Ascending aorta (tissue), 2 donors: ENCODE measurements at regions not wholly inside any gene's neighbourhood (a gene's known extent, or its start where the extent isn't known, plus 50 kb on each side); places are given as distances from the start of the nearest gene placed in this dataset.

Experiments
- DNase-seq, 2 donors: peaks; one replicate each; pipeline ENCODE4 v3.0.0-alpha.2; 2019; ENCODE audit warnings: low spot score in 2 of 2
- H3K27ac ChIP-seq, 2 donors: fragments of 200-600 bp; sonication (generic); one replicate each; pipeline ENCODE4 v1.5.1; 2016 to 2017; ENCODE audit warnings: mild to moderate bottlenecking in 1 of 2
- H3K27me3 ChIP-seq: fragments of 200-600 bp; sonication (generic); one replicate; pipeline ENCODE4 v1.5.1; 2017
- H3K36me3 ChIP-seq, 2 donors: fragments of 200-600 bp; sonication (generic); one replicate each; pipeline ENCODE4 v1.5.1; 2016
- H3K4me1 ChIP-seq, 2 donors: fragments of 200-600 bp; sonication (generic); one replicate each; pipeline ENCODE4 v1.5.1; 2016 to 2017; ENCODE audit warnings: mild to moderate bottlenecking in 1 of 2
- H3K4me3 ChIP-seq, 2 donors: fragments of 200-600 bp; sonication (generic); one replicate each; pipeline ENCODE4 v1.5.1; 2016 to 2017; ENCODE audit warnings: mild to moderate bottlenecking in 1 of 2
- H3K9me3 ChIP-seq, 2 donors: fragments of 200-600 bp; sonication (generic); one replicate each; pipeline ENCODE4 v1.5.1; 2016
- CTCF ChIP-seq, 3 experiments: fragments of 200-600 bp in 2 of 3; fragments of 450-650 bp in 1 of 3; sonication (generic) in 2 of 3; IDR thresholded peaks; one replicate each; pipeline ENCODE4 v1.5.1; 2016 to 2019; ENCODE audit warnings: antibody characterized with exemption in 3 of 3, mild to moderate bottlenecking in 1 of 3, moderate library complexity in 1 of 3
- intact Hi-C: fragments of 100-400 bp; cut with DNase I; formaldehyde crosslinking; loops from one replicate; pipeline ENCODE4 v1.15.1; 2023

- no peak for TF ChIP-seq CTCF (IDR thresholded peaks at IDR 0.05)
- Histone ChIP-seq H3K27ac (no peak overlapping the region), H3K27me3 (no peaks in the 10 kb centered on the region), H3K36me3 (no peaks in the 10 kb centered on the region), H3K4me1 (no peaks in the 10 kb centered on the region), H3K9me3 (no peaks in the 10 kb centered on the region), H3K4me3 (no peak overlapping the region)
- intact Hi-C loops = no loop called here
- DNase-seq = no peak
Measured at GRCh38 chr5:108556441-108557145, 174.7 kb upstream of the FBXL17 start.

- Histone ChIP-seq H3K36me3 (no peaks in the 10 kb centered on the region), H3K9me3 (no peaks in the 10 kb centered on the region), H3K4me3 (no peak overlapping the region), H3K27me3 (no peaks in the 10 kb centered on the region), H3K4me1 (no peaks in the 10 kb centered on the region), H3K27ac (no peak overlapping the region)
- no peak for TF ChIP-seq CTCF (IDR thresholded peaks at IDR 0.05)
- intact Hi-C loops = no loop called here
- DNase-seq = no peak
Measured at GRCh38 chr5:108548684-108549596, 167.0 kb upstream of the FBXL17 start.

GRCh38 chr5:108546939-108547338, 165.0 kb upstream of the FBXL17 start:
- Histone ChIP-seq H3K4me1 (no peaks in the 10 kb centered on the region), H3K9me3 (no peaks in the 10 kb centered on the region), H3K27me3 (no peaks in the 10 kb centered on the region), H3K4me3 (no peak overlapping the region), H3K36me3 (no peaks in the 10 kb centered on the region), H3K27ac (no peak overlapping the region)
- intact Hi-C loops = no loop called here
- TF ChIP-seq CTCF (IDR thresholded peaks at IDR 0.05) = no peak
- DNase-seq = no peak

- no peak for DNase-seq
- Histone ChIP-seq H3K9me3 (no peaks in the 10 kb centered on the region), H3K27me3 (no peaks in the 10 kb centered on the region), H3K27ac (no peak overlapping the region), H3K4me1 (no peaks in the 10 kb centered on the region), H3K4me3 (no peak overlapping the region), H3K36me3 (no peaks in the 10 kb centered on the region)
- TF ChIP-seq CTCF (IDR thresholded peaks at IDR 0.05) = no peak
- intact Hi-C loops = no loop called here
Measured at GRCh38 chr5:108545301-108545700, 163.4 kb upstream of the FBXL17 start.

GRCh38 chr5:108543486-108543885, 161.6 kb upstream of the FBXL17 start:
- H3K4me1 ChIP-seq = no peaks in the 10 kb centered on the region
- H3K36me3 ChIP-seq = no peaks in the 10 kb centered on the region
- no peak overlapping the region for H3K27ac ChIP-seq
- no peak for DNase-seq
- H3K9me3 ChIP-seq = no peaks in the 10 kb centered on the region
- TF ChIP-seq CTCF (IDR thresholded peaks at IDR 0.05) = no peak
- no peaks in the 10 kb centered on the region for H3K27me3 ChIP-seq
- intact Hi-C loops = no loop called here
- no peak overlapping the region for H3K4me3 ChIP-seq
